ENCODE measurements at regions not wholly inside any gene's neighbourhood (a gene's known extent, or its start where the extent isn't known, plus 50 kb on each side); places are given as distances from the start of the nearest gene placed in this dataset.

DNA sequence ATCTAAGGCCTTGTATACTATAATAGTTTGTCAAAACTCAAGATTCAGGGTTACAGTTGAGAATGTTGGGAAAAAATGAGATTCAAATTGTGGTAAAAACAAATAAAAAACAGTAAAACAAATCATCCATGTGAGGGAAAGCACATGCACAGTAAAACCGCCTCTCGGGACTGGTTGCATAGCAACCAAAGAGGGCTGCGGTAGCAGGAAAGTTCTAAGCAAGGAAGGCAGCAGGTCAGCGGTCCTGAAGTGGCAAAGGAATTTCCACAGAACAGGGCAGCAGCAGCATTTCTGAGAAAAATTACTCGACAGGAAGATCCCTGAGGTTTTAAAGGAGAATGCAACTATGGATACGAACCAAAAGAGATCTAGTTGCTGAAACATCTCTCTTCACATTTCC, 93.7 kb downstream of the DYNAP start:
- TF ChIP-seq, protein P1, sequence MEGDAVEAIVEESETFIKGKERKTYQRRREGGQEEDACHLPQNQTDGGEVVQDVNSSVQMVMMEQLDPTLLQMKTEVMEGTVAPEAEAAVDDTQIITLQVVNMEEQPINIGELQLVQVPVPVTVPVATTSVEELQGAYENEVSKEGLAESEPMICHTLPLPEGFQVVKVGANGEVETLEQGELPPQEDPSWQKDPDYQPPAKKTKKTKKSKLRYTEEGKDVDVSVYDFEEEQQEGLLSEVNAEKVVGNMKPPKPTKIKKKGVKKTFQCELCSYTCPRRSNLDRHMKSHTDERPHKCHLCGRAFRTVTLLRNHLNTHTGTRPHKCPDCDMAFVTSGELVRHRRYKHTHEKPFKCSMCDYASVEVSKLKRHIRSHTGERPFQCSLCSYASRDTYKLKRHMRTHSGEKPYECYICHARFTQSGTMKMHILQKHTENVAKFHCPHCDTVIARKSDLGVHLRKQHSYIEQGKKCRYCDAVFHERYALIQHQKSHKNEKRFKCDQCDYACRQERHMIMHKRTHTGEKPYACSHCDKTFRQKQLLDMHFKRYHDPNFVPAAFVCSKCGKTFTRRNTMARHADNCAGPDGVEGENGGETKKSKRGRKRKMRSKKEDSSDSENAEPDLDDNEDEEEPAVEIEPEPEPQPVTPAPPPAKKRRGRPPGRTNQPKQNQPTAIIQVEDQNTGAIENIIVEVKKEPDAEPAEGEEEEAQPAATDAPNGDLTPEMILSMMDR (IDR thresholded peaks at IDR 0.05), result no peak
- no peak for TF ChIP-seq POLR2AphosphoS5 (IDR thresholded peaks at IDR 0.05)
- TF ChIP-seq POLR2A (IDR thresholded peaks at IDR 0.05), result no peak

Measured in prostate gland (tissue), 2 donors.